ENCODE measurements at regions not wholly inside any gene's neighbourhood (a gene's known extent, or its start where the extent isn't known, plus 50 kb on each side); places are given as distances from the start of the nearest gene placed in this dataset.

DNA sequence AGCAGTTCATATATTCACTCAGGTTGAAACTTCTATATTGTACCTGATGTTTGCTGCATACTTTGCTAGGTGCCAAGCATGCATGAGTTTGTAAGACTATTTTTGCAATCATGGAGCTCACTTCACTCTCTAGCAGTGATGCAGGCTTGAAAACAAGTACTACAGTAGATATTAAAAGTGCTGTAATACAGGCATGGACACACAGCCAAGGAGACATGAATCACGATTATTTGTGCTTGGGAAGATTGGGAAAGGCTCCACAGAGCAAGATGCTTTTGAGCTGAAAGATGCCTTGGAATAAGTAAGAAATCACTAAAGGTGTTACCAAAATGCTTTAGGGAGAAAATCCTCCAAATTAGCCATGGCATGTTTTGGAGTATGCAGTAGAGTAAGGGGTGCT, 427.4 kb downstream of the UTRN start:
- Mint-ChIP-seq H3K4me3 (no peak overlapping the region), H3K36me3 (ENCODE audit: low read depth) (peaks cover 52% of the 10 kb centered on the region), H3K4me1 (ENCODE audit: low read depth) (peaks cover 7% of the 10 kb centered on the region), H3K27me3 (no peaks in the 10 kb centered on the region), H3K9me3 (no peaks in the 10 kb centered on the region), H3K27ac (no peak overlapping the region)
- POLR2A ChIA-PET: no interaction called here
- ATAC-seq (ENCODE audit: poor library complexity): no peak
- H3K4me1 ChIP-seq (ENCODE audit: insufficient read depth, low read length): no peaks in the 10 kb centered on the region
- TF ChIP-seq, protein P1, sequence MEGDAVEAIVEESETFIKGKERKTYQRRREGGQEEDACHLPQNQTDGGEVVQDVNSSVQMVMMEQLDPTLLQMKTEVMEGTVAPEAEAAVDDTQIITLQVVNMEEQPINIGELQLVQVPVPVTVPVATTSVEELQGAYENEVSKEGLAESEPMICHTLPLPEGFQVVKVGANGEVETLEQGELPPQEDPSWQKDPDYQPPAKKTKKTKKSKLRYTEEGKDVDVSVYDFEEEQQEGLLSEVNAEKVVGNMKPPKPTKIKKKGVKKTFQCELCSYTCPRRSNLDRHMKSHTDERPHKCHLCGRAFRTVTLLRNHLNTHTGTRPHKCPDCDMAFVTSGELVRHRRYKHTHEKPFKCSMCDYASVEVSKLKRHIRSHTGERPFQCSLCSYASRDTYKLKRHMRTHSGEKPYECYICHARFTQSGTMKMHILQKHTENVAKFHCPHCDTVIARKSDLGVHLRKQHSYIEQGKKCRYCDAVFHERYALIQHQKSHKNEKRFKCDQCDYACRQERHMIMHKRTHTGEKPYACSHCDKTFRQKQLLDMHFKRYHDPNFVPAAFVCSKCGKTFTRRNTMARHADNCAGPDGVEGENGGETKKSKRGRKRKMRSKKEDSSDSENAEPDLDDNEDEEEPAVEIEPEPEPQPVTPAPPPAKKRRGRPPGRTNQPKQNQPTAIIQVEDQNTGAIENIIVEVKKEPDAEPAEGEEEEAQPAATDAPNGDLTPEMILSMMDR (IDR thresholded peaks at IDR 0.05): no peak
- no peaks in the 10 kb centered on the region for H3K27me3 ChIP-seq (ENCODE audit: control insufficient read depth in 1 of 2, insufficient read depth in 2 of 2, low read length in 2 of 2)
- no peak overlapping the region for H3K27ac ChIP-seq (ENCODE audit: low read depth in 1 of 2, low read length in 2 of 2)
- intact Hi-C loops (cut with DNase I, micrococcal nuclease): no loop called here
- DNase-seq: no peak
- CTCF ChIA-PET: interaction anchor here (0.7 kb wide), 1 partner anchor 9 kb away, joined by 3 read pairs; no protein-coding TSS in a partner anchor
- H3K9me3 ChIP-seq (ENCODE audit: control insufficient read depth in 1 of 2, insufficient read depth in 1 of 2, low read length in 2 of 2): no peaks in the 10 kb centered on the region
- H3K36me3 ChIP-seq (ENCODE audit: insufficient read depth, low read length): peaks cover 5% of the 10 kb centered on the region
- H3K4me3 ChIP-seq (ENCODE audit: low read length): no peak overlapping the region

DNA sequence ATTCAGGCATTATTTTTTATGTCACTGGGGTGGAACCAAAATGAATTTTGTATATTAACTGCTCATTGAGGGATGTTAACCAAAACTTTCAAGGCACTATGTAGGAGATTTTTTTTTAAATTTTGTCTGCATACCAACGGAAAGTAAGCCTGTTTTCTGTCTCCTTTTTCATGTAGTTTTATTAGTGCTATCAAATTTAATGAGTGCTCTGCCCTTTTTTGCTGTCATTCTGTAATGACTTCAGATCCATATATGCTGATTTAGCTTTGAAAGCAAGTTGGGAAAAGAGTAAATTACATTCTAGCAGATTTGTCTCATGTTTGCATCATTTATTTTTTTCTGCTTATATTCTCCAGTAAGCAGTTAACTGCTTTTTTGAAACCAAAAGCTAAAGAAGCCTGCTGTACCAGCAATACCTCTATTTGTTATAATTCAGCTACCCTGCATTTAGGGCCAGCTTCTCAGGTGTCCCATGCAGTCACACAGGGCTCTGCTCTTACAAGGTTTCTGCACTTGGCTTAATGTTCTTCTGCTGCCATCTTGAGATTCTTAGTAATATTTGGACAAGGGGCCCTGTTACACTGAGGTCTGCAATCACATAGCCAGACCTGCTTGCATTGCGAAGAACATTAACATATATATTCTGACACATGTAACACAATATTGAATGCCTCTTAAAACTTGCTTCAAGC, 429.0 kb downstream of the UTRN start:
- ATAC-seq (ENCODE audit: poor library complexity): no peak
- no peaks in the 10 kb centered on the region for H3K9me3 ChIP-seq (ENCODE audit: control insufficient read depth in 1 of 2, insufficient read depth in 1 of 2, low read length in 2 of 2)
- intact Hi-C loops (cut with DNase I, micrococcal nuclease): no loop called here

DNA sequence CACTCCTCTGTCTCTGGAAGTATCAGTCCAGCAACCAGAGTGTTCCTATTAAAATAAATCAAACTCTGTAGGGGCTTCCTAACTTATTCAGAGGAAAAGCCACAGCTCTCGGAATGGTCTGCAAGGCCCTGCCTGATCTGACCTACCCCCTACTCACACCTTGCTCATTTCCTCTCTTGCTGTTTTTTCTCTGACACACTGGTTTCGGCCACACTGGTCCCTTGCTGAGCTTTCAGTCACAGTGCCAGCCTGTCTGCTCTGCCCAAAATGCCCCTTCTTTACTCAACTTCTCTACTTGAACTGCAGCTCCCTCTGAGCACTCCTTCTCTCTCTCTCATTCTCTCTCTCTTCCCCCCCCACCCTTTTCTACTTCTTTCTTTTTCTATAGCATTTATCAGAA, 430.2 kb downstream of the UTRN start:
- Histone ChIP-seq H3K9me3 (ENCODE audit: control insufficient read depth in 1 of 2, insufficient read depth in 1 of 2, low read length in 2 of 2) (no peaks in the 10 kb centered on the region), H3K27me3 (ENCODE audit: control insufficient read depth in 1 of 2, insufficient read depth in 2 of 2, low read length in 2 of 2) (no peaks in the 10 kb centered on the region), H3K36me3 (ENCODE audit: insufficient read depth, low read length) (peaks cover 10% of the 10 kb centered on the region), H3K4me3 (ENCODE audit: low read length) (no peak overlapping the region), H3K27ac (ENCODE audit: low read depth in 1 of 2, low read length in 2 of 2) (no peak overlapping the region), H3K4me1 (ENCODE audit: insufficient read depth, low read length) (no peaks in the 10 kb centered on the region)
- Mint-ChIP-seq H3K36me3 (ENCODE audit: low read depth) (peaks cover 51% of the 10 kb centered on the region), H3K27ac (no peak overlapping the region), H3K9me3 (no peaks in the 10 kb centered on the region), H3K27me3 (no peaks in the 10 kb centered on the region), H3K4me3 (no peak overlapping the region), H3K4me1 (ENCODE audit: low read depth) (no peaks in the 10 kb centered on the region)
- DNase-seq (no peak), ATAC-seq (ENCODE audit: poor library complexity) (no peak)
- ChIA-PET CTCF (interaction anchor here (1.3 to 1.5 kb wide), 2 partner anchors 134 to 1440 kb away, joined by 3 to 5 read pairs; no protein-coding TSS in a partner anchor), POLR2A (no interaction called here)
- intact Hi-C loops (cut with DNase I, micrococcal nuclease): no loop called here
- TF ChIP-seq, protein P1 (IDR thresholded peaks at IDR 0.05): no peak

More for the DNA sequence above, 429.0 kb downstream of the UTRN start:
- Mint-ChIP-seq H3K27ac (no peak overlapping the region), H3K9me3 (no peaks in the 10 kb centered on the region), H3K36me3 (ENCODE audit: low read depth) (peaks cover 50% of the 10 kb centered on the region), H3K4me3 (no peak overlapping the region), H3K4me1 (ENCODE audit: low read depth) (no peaks in the 10 kb centered on the region), H3K27me3 (no peaks in the 10 kb centered on the region)
- Histone ChIP-seq H3K4me3 (ENCODE audit: low read length) (no peak overlapping the region), H3K36me3 (ENCODE audit: insufficient read depth, low read length) (no peaks in the 10 kb centered on the region), H3K4me1 (ENCODE audit: insufficient read depth, low read length) (no peaks in the 10 kb centered on the region), H3K27ac (ENCODE audit: low read depth in 1 of 2, low read length in 2 of 2) (no peak overlapping the region), H3K27me3 (ENCODE audit: control insufficient read depth in 1 of 2, insufficient read depth in 2 of 2, low read length in 2 of 2) (no peaks in the 10 kb centered on the region)
- ChIA-PET CTCF (no interaction called here), POLR2A (no interaction called here)
- TF ChIP-seq, protein P1 (IDR thresholded peaks at IDR 0.05): no peak
- no peak for DNase-seq

All from CD4-positive, alpha-beta T cell (primary cell).